PC-3 (cell line): ENCODE measurements at regions not wholly inside any gene's neighbourhood (a gene's known extent, or its start where the extent isn't known, plus 50 kb on each side); places are given as distances from the start of the nearest gene placed in this dataset.

Experiments used
- EZH2 ChIP-seq: fragments of 300-600 bp; sonication (generic); IDR thresholded peaks from one replicate; pipeline ENCODE4 v1.6.1; 2017; ENCODE audit warnings: antibody characterized with exemption, mild to moderate bottlenecking, low read length; ENCODE audit not compliant: unreplicated experiment
- EZH2phosphoT487 ChIP-seq: fragments of 300-600 bp; sonication (generic); IDR thresholded peaks from 2 replicates; pipeline ENCODE4 v1.6.1; 2018; ENCODE audit warnings: mild to moderate bottlenecking, antibody characterized with exemption, low read length, borderline replicate concordance
- TF ChIP-seq, protein P1 (sequence below): fragments of 300-600 bp; sonication (generic); conservative IDR thresholded peaks from 2 replicates; pipeline ENCODE4 v1.5.1; 2017; ENCODE audit warnings: antibody characterized with exemption, low read depth, mild to moderate bottlenecking, low read length

DNA sequence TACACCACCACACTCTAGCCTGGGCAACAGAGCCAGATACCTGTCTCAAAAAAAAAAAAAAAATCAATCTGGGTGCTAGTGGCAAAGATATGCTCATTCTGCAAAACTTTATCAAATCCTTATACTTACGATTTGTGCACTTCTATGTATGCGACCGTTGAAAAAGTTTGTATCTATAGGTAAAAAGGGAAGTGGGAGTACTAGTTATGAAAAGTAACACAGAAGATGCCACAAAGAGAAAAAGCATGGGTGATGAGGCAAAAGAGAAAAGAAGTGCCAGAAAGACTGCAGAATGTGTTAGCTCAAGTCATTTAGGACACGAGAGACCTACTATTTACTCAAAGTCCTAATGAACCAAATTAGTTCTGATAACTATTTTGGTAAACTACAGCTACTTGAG lies 407.8 kb downstream of the SHQ1 start:
- TF ChIP-seq, protein P1, sequence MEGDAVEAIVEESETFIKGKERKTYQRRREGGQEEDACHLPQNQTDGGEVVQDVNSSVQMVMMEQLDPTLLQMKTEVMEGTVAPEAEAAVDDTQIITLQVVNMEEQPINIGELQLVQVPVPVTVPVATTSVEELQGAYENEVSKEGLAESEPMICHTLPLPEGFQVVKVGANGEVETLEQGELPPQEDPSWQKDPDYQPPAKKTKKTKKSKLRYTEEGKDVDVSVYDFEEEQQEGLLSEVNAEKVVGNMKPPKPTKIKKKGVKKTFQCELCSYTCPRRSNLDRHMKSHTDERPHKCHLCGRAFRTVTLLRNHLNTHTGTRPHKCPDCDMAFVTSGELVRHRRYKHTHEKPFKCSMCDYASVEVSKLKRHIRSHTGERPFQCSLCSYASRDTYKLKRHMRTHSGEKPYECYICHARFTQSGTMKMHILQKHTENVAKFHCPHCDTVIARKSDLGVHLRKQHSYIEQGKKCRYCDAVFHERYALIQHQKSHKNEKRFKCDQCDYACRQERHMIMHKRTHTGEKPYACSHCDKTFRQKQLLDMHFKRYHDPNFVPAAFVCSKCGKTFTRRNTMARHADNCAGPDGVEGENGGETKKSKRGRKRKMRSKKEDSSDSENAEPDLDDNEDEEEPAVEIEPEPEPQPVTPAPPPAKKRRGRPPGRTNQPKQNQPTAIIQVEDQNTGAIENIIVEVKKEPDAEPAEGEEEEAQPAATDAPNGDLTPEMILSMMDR: no peak
- no peak for TF ChIP-seq EZH2
- no peak for TF ChIP-seq EZH2phosphoT487
